HG03108 (cell line): ENCODE measurements at regions not wholly inside any gene's neighbourhood (a gene's known extent, or its start where the extent isn't known, plus 50 kb on each side); places are given as distances from the start of the nearest gene placed in this dataset.

ENCODE experiments used
- ATAC-seq: cut with Tn5 transposase; IDR thresholded peaks from one replicate; pipeline ENCODE4 v1.9.1; 2021; ENCODE audit warnings: moderate library complexity; ENCODE audit not compliant: unreplicated experiment

GRCh38 chr5:73295447-73295846 is 122.5 kb downstream of the TMEM174 start:
- ATAC-seq, result no peak

- ATAC-seq, result no peak
These were observed 119.9 kb downstream of the TMEM174 start for GRCh38 chr5:73292816-73293459.

- ATAC-seq, result no peak
These were observed 118.9 kb downstream of the TMEM174 start for GRCh38 chr5:73291873-73292272.

- no peak for ATAC-seq
These were observed 117.2 kb downstream of the TMEM174 start for GRCh38 chr5:73290242-73290641.

GRCh38 chr5:73288803-73289720 is 116.1 kb downstream of the TMEM174 start:
- ATAC-seq, result no peak

GRCh38 chr5:73286896-73287295 is 113.9 kb downstream of the TMEM174 start:
- ATAC-seq, result no peak

- no peak for ATAC-seq
These were observed 112.0 kb downstream of the TMEM174 start for GRCh38 chr5:73284985-73285384.

- no peak for ATAC-seq
These were observed 111.3 kb downstream of the TMEM174 start for GRCh38 chr5:73284220-73284795.

GRCh38 chr5:73282923-73283322 is 109.9 kb downstream of the TMEM174 start:
- no peak for ATAC-seq

- ATAC-seq, result no peak
These were observed 109.4 kb downstream of the TMEM174 start for GRCh38 chr5:73282383-73282782.

- ATAC-seq, result no peak
These were observed 108.1 kb downstream of the TMEM174 start for GRCh38 chr5:73280821-73281746.

GRCh38 chr5:73280386-73280785 is 107.4 kb downstream of the TMEM174 start:
- ATAC-seq, result no peak

- ATAC-seq, result no peak
These were observed 106.8 kb downstream of the TMEM174 start for GRCh38 chr5:73279805-73280204.

- ATAC-seq, result no peak
These were observed 105.7 kb downstream of the TMEM174 start for GRCh38 chr5:73278693-73279092.

- no peak for ATAC-seq
These were observed 102.1 kb downstream of the TMEM174 start for GRCh38 chr5:73274881-73275663.

- ATAC-seq, result no peak
These were observed 101.1 kb downstream of the TMEM174 start for GRCh38 chr5:73274121-73274520.

- no peak for ATAC-seq
These were observed 100.5 kb downstream of the TMEM174 start for GRCh38 chr5:73273379-73274050.

GRCh38 chr5:73272351-73272750 is 99.4 kb downstream of the TMEM174 start:
- ATAC-seq, result no peak

GRCh38 chr5:73268826-73269225 is 95.8 kb downstream of the TMEM174 start:
- ATAC-seq, result no peak
